HepG2 (cell line): ENCODE measurements at regions not wholly inside any gene's neighbourhood (a gene's known extent, or its start where the extent isn't known, plus 50 kb on each side); places are given as distances from the start of the nearest gene placed in this dataset.
A peak's percentile ranks its signal among the peaks of the same experiment; 100 is the strongest.

Experiments
- BHLHE40 ChIP-seq: IDR thresholded peaks from 2 replicates; pipeline ENCODE4 v1.6.1; 2011; ENCODE audit warnings: low read length, improper control_type of control experiment
- BRD4 ChIP-seq: sonication (generic); formaldehyde crosslinking; IDR thresholded peaks from 2 replicates; pipeline ENCODE4 v1.4.0; 2020; ENCODE audit warnings: missing genetic modification reagents
- EHMT2 ChIP-seq: fragments of 200-600 bp; sonication (generic); IDR thresholded peaks from 2 replicates; pipeline ENCODE4 v1.7.0; 2017; ENCODE audit warnings: antibody characterized with exemption, low read depth, low read length, borderline replicate concordance
- GPN1 ChIP-seq: sonication (generic); formaldehyde crosslinking; IDR thresholded peaks from 2 replicates; pipeline ENCODE4 v1.5.1; 2020; ENCODE audit warnings: missing genetic modification reagents, borderline replicate concordance
- HHEX ChIP-seq: IDR thresholded peaks from 2 replicates; pipeline ENCODE4 v1.6.1; 2016; ENCODE audit warnings: control low read depth
- KDM3A ChIP-seq: IDR thresholded peaks from 2 replicates; pipeline ENCODE4 v1.6.1; 2018; ENCODE audit warnings: low read depth, missing compliant biosample characterization
- NAIF1 ChIP-seq: sonication (generic); formaldehyde crosslinking; IDR thresholded peaks from 2 replicates; pipeline ENCODE4 v1.5.0; 2020; ENCODE audit warnings: mild to moderate bottlenecking, missing genetic modification reagents, borderline replicate concordance
- POGZ ChIP-seq: sonication (generic); formaldehyde crosslinking; IDR thresholded peaks from 2 replicates; pipeline ENCODE4 v1.4.0; 2020; ENCODE audit warnings: mild to moderate bottlenecking, missing genetic modification reagents
- POLR2AphosphoS2 ChIP-seq: IDR thresholded peaks from 2 replicates; pipeline ENCODE4 v1.6.1; 2011; ENCODE audit warnings: low read depth, low read length, improper control_type of control experiment
- SMAD1 ChIP-seq: sonication (generic); formaldehyde crosslinking; IDR thresholded peaks from 2 replicates; pipeline ENCODE4 v1.4.0; 2020; ENCODE audit warnings: missing genetic modification reagents, low read depth, mild to moderate bottlenecking, borderline replicate concordance
- SMAD9 ChIP-seq: sonication (generic); formaldehyde crosslinking; IDR thresholded peaks from 2 replicates; pipeline ENCODE4 v1.5.1; 2020; ENCODE audit warnings: mild to moderate bottlenecking, missing genetic modification reagents
- STAG1 ChIP-seq: sonication (generic); formaldehyde crosslinking; IDR thresholded peaks from 2 replicates; pipeline ENCODE4 v1.4.0; 2020; ENCODE audit warnings: missing genetic modification reagents
- SUZ12 ChIP-seq: fragments of 150-350 bp; IDR thresholded peaks from 2 replicates; pipeline ENCODE4 v1.6.1; 2014; ENCODE audit warnings: low read depth, low read length
- ZNF253 ChIP-seq: sonication (generic); formaldehyde crosslinking; IDR thresholded peaks from 2 replicates; pipeline ENCODE4 v1.8.0; 2022; ENCODE audit warnings: mild to moderate bottlenecking, missing genetic modification reagents, borderline replicate concordance
- ZNF44 ChIP-seq: sonication (generic); formaldehyde crosslinking; IDR thresholded peaks from 2 replicates; pipeline ENCODE4 v1.5.1; 2020; ENCODE audit warnings: mild to moderate bottlenecking, missing genetic modification reagents
- ZNF484 ChIP-seq: sonication (generic); formaldehyde crosslinking; IDR thresholded peaks from 2 replicates; pipeline ENCODE4 v1.5.1; 2020; ENCODE audit warnings: mild to moderate bottlenecking, low read depth, missing genetic modification reagents, borderline replicate concordance
- ZSCAN20 ChIP-seq: sonication (generic); formaldehyde crosslinking; IDR thresholded peaks from 2 replicates; pipeline ENCODE4 v1.4.0; 2020; ENCODE audit warnings: missing genetic modification reagents, mild to moderate bottlenecking, borderline replicate concordance
- TF ChIP-seq, protein P1 (sequence below): sonication (generic); formaldehyde crosslinking; IDR thresholded peaks from 2 replicates; pipeline ENCODE4 v1.5.0; 2020; ENCODE audit warnings: missing genetic modification reagents
- TF ChIP-seq, protein P2 (sequence below): IDR thresholded peaks from 2 replicates; pipeline ENCODE4 v1.6.1; 2016; ENCODE audit warnings: low read depth, borderline replicate concordance
- TF ChIP-seq, protein P3 (sequence below): sonication (generic); formaldehyde crosslinking; IDR thresholded peaks from 2 replicates; pipeline ENCODE4 v1.8.0; 2022; ENCODE audit warnings: mild to moderate bottlenecking, missing genetic modification reagents, moderate library complexity
- TF ChIP-seq, protein P4 (sequence below): conservative IDR thresholded peaks from 2 replicates; pipeline ENCODE4 v1.6.1; 2018; ENCODE audit warnings: missing genetic modification reagents
- TF ChIP-seq, protein P5 (sequence below): sonication (generic); formaldehyde crosslinking; IDR thresholded peaks from 2 replicates; pipeline ENCODE4 v1.5.0; 2020; ENCODE audit warnings: mild to moderate bottlenecking, missing genetic modification reagents

- TF ChIP-seq SUZ12 (no peak), BRD4 (CRISPR knock-in tag) (peak; percentile 99), ZSCAN20 (CRISPR knock-in tag) (no peak), ZNF253 (no peak), GPN1 (no peak), BHLHE40 (peak; percentile 42; the same call in 1 of the 2 replicates), SMAD9 (CRISPR knock-in tag) (no peak), ZNF484 (CRISPR knock-in tag) (no peak), KDM3A (CRISPR knock-in tag) (peak; percentile 95), ZNF44 (no peak), NAIF1 (CRISPR knock-in tag) (no peak), SMAD1 (CRISPR knock-in tag) (no peak), STAG1 (CRISPR knock-in tag) (peak; percentile 67), HHEX (peak; percentile 84), POGZ (CRISPR knock-in tag) (peak; percentile 98), EHMT2 (peak; percentile 85; the same call in 1 of the 2 replicates), POLR2AphosphoS2 (peak; percentile 51; the same call in 1 of the 2 replicates)
- TF ChIP-seq, protein P1, sequence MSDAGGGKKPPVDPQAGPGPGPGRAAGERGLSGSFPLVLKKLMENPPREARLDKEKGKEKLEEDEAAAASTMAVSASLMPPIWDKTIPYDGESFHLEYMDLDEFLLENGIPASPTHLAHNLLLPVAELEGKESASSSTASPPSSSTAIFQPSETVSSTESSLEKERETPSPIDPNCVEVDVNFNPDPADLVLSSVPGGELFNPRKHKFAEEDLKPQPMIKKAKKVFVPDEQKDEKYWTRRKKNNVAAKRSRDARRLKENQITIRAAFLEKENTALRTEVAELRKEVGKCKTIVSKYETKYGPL (CRISPR knock-in tag) = no peak; the same call in 1 of the 2 replicates
- TF ChIP-seq, protein P2, sequence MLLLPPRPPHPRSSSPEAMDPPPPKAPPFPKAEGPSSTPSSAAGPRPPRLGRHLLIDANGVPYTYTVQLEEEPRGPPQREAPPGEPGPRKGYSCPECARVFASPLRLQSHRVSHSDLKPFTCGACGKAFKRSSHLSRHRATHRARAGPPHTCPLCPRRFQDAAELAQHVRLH (CRISPR knock-in tag) = peak; percentile 93; the same call in 1 of the 2 replicates
- TF ChIP-seq, protein P3, sequence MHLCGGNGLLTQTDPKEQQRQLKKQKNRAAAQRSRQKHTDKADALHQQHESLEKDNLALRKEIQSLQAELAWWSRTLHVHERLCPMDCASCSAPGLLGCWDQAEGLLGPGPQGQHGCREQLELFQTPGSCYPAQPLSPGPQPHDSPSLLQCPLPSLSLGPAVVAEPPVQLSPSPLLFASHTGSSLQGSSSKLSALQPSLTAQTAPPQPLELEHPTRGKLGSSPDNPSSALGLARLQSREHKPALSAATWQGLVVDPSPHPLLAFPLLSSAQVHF (CRISPR knock-in tag) = no peak
- TF ChIP-seq, protein P4, sequence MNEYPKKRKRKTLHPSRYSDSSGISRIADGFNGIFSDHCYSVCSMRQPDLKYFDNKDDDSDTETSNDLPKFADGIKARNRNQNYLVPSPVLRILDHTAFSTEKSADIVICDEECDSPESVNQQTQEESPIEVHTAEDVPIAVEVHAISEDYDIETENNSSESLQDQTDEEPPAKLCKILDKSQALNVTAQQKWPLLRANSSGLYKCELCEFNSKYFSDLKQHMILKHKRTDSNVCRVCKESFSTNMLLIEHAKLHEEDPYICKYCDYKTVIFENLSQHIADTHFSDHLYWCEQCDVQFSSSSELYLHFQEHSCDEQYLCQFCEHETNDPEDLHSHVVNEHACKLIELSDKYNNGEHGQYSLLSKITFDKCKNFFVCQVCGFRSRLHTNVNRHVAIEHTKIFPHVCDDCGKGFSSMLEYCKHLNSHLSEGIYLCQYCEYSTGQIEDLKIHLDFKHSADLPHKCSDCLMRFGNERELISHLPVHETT (CRISPR knock-in tag) = 0 out of 2 replicates have a peak, but pooled peaks have one; percentile 69
- TF ChIP-seq, protein P5, sequence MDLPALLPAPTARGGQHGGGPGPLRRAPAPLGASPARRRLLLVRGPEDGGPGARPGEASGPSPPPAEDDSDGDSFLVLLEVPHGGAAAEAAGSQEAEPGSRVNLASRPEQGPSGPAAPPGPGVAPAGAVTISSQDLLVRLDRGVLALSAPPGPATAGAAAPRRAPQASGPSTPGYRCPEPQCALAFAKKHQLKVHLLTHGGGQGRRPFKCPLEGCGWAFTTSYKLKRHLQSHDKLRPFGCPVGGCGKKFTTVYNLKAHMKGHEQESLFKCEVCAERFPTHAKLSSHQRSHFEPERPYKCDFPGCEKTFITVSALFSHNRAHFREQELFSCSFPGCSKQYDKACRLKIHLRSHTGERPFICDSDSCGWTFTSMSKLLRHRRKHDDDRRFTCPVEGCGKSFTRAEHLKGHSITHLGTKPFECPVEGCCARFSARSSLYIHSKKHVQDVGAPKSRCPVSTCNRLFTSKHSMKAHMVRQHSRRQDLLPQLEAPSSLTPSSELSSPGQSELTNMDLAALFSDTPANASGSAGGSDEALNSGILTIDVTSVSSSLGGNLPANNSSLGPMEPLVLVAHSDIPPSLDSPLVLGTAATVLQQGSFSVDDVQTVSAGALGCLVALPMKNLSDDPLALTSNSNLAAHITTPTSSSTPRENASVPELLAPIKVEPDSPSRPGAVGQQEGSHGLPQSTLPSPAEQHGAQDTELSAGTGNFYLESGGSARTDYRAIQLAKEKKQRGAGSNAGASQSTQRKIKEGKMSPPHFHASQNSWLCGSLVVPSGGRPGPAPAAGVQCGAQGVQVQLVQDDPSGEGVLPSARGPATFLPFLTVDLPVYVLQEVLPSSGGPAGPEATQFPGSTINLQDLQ = peak; percentile 72; the same call in 1 of the 2 replicates
Measured at GRCh38 chr15:53453253-53454105, 306.0 kb downstream of the WDR72 start (continued).
